Activated naive CD8-positive, alpha-beta T cell treated with anti-CD3 and anti-CD28 coated beads, Interleukin-2, amount 10 ng/mL, durations not matched to agents 7 days and 5 days (primary cell): ENCODE measurements at regions not wholly inside any gene's neighbourhood (a gene's known extent, or its start where the extent isn't known, plus 50 kb on each side); places are given as distances from the start of the nearest gene placed in this dataset.

Experiments used
- ATAC-seq: fragments of 150-1000 bp; cut with Tn5 transposase; one replicate; pipeline ENCODE4 v1.10.0; 2021; ENCODE audit warnings: low read depth, moderate library complexity
- POLR2A ChIA-PET: fragments of 350-600 bp; sonication (Branson Sonifier 250); formaldehyde crosslinking; loops from one replicate; lab custom pipeline; 2021; ENCODE audit warnings: antibody characterized with exemption; lab: Charles Lee
- DNase-seq: peaks from one replicate; pipeline ENCODE4 v3.0.0; 2021
- H3K27ac Mint-ChIP-seq: one replicate; pipeline ENCODE4 v1.8.0; 2022; ENCODE audit warnings: mild to moderate bottlenecking, mixed read lengths
- H3K27me3 Mint-ChIP-seq: one replicate; pipeline ENCODE4 v1.8.0; 2022; ENCODE audit warnings: mild to moderate bottlenecking, moderate library complexity, mixed read lengths
- H3K36me3 Mint-ChIP-seq: one replicate; pipeline ENCODE4 v1.8.0; 2021; ENCODE audit warnings: mild to moderate bottlenecking, mixed read lengths
- H3K4me1 Mint-ChIP-seq: one replicate; pipeline ENCODE4 v1.8.0; 2021; ENCODE audit warnings: mixed read lengths
- H3K4me3 Mint-ChIP-seq: one replicate; pipeline ENCODE4 v1.8.0; 2022; ENCODE audit warnings: mild to moderate bottlenecking, moderate library complexity, mixed read lengths
- H3K9me3 Mint-ChIP-seq: one replicate; pipeline ENCODE4 v1.8.0; 2021; ENCODE audit warnings: mixed read lengths

DNA sequence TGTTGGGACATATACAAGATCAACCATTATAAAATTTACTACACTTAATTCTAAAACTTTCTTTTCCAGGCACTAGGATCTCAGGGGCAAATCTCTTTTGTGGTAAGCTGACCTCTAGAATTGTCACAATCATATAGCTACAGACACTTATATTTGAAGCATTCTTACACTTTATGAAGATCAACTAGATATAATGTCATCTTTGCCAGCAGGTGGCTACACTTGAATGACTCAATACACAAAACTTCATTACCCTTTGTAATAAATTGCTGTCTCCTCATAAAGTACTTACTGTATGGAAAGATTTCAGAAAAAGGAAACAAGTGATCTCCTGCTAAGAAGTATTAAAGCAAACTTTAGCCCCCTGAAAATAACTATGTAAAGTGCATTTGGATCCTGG is 77.8 kb downstream of the RDH14 start:
- Mint-ChIP-seq H3K27me3 (no peaks in the 10 kb centered on the region), H3K4me1 (no peaks in the 10 kb centered on the region), H3K4me3 (no peak overlapping the region), H3K36me3 (no peaks in the 10 kb centered on the region), H3K9me3 (no peaks in the 10 kb centered on the region), H3K27ac (no peak overlapping the region)
- ATAC-seq (no peak), DNase-seq (no peak)
- POLR2A ChIA-PET = no interaction called here

DNA sequence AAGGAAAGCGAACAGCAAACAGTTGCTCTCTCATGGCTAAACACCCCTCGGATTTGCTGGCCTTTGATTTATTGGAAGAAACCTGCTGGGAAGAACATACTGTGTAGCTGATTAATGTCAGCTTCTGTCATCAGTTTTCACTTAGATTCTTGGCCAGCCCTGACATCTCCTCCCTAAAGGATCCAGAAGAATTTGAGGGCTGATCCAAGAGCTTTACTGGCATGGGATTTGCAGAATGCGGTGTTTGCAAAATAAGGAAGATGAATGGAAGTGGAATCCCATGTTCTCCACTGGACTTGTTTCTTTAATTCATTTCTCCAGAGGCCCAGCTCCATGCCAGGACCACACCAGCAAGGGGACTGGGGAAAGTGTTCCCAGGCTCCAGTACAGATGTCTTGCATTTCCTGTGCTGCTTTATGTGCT is 80.5 kb downstream of the RDH14 start:
- no peak for ATAC-seq
- no peaks in the 10 kb centered on the region for H3K36me3 Mint-ChIP-seq
- no peak overlapping the region for H3K4me3 Mint-ChIP-seq
- no peaks in the 10 kb centered on the region for H3K9me3 Mint-ChIP-seq
- POLR2A ChIA-PET = no interaction called here
- no peak overlapping the region for H3K27ac Mint-ChIP-seq
- DNase-seq = no peak
- peaks cover 2% of the 10 kb centered on the region for H3K27me3 Mint-ChIP-seq
- no peaks in the 10 kb centered on the region for H3K4me1 Mint-ChIP-seq

DNA sequence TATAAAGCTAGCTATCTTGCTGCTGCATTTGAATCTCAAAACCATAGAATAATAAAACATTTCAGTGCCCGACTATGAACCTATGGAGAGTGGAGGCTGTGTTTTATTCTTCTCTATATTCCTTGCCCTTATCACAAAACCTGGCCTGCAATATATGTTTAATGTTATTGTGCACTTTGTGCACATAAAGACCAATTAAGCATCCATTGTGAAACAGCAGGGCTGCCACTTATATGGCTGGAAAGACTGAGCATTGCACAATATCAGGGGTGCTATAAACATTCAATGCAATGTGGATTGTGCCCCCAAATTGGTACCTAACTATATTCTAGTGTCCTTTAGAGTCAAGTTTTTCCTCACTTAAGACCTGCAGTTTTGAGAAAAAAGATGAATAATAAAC is 83.2 kb downstream of the RDH14 start:
- Mint-ChIP-seq H3K9me3 (no peaks in the 10 kb centered on the region), H3K27ac (no peak overlapping the region), H3K27me3 (peaks cover 6% of the 10 kb centered on the region), H3K4me1 (no peaks in the 10 kb centered on the region), H3K4me3 (no peak overlapping the region), H3K36me3 (no peaks in the 10 kb centered on the region)
- DNase-seq (no peak), ATAC-seq (no peak)
- POLR2A ChIA-PET = no interaction called here

DNA sequence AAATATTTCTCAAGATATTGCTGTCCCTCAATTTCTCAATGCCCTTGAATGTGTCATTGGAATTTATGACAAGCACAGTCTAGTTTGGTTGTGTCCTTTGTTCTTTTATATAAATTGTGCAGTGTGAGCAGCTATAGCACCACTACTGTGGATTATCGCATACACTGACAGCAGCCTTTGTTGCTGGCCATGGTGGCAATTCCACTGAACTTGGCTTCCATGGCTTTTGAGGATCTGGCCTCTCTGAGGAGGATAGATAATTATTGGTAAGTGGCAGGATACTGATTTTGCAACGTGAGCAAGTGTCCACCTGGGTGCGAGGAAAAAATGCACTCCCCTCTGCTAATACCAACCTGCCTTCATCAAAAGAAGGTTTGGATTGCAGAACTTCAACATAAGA is 84.0 kb downstream of the RDH14 start:
- ATAC-seq = no peak
- Mint-ChIP-seq H3K9me3 (no peaks in the 10 kb centered on the region), H3K27me3 (peaks cover 6% of the 10 kb centered on the region), H3K4me3 (no peak overlapping the region), H3K36me3 (no peaks in the 10 kb centered on the region), H3K4me1 (no peaks in the 10 kb centered on the region), H3K27ac (no peak overlapping the region)
- POLR2A ChIA-PET = no interaction called here
- no peak for DNase-seq

DNA sequence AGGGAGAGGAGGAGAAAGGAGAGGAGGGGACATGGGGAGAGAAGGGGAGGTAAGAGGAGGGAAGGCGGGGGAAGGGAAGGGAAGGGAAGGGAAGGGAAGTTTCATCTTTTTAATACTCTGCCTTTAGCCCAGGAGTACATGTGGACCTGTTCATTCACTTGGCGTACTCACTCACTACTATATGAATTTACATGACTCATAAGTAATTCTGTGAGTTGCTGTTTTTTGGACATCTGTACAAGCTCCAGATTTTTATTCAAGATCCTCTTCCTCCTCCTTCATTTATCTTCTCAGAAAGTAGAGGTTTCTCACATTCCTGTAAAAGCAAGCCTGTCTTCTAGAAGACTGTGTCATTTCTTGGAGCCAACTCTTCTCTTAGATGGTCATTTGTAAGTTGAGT is 84.6 kb downstream of the RDH14 start:
- no peaks in the 10 kb centered on the region for H3K4me1 Mint-ChIP-seq
- H3K36me3 Mint-ChIP-seq = no peaks in the 10 kb centered on the region
- POLR2A ChIA-PET = no interaction called here
- peaks cover 6% of the 10 kb centered on the region for H3K27me3 Mint-ChIP-seq
- ATAC-seq (no peak), DNase-seq (no peak)
- no peaks in the 10 kb centered on the region for H3K9me3 Mint-ChIP-seq
- no peak overlapping the region for H3K27ac Mint-ChIP-seq
- no peak overlapping the region for H3K4me3 Mint-ChIP-seq

DNA sequence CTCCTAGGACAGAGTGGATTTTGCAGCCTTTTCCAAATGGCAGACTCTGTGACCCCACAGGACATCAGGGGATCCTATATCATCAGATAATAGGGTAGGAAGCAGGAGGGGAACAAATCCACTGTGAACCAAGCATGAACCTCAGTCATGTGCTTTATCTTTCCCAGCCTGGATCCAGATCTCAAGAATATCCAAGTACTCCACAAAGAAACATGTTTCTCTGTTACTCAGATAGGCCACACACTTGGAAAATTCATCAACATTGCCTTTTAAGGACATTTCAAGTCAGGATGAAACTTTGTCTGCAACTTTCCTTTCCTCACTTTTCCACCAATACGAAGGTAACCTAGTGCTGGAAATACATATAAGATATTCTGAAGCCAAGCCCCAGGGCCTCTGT is 85.8 kb downstream of the RDH14 start:
- H3K27me3 Mint-ChIP-seq = peaks cover 6% of the 10 kb centered on the region
- no peak for DNase-seq
- H3K4me3 Mint-ChIP-seq = no peak overlapping the region
- H3K36me3 Mint-ChIP-seq = no peaks in the 10 kb centered on the region
- no peak for ATAC-seq
- H3K4me1 Mint-ChIP-seq = no peaks in the 10 kb centered on the region
- POLR2A ChIA-PET = no interaction called here
- no peak overlapping the region for H3K27ac Mint-ChIP-seq
- no peaks in the 10 kb centered on the region for H3K9me3 Mint-ChIP-seq

DNA sequence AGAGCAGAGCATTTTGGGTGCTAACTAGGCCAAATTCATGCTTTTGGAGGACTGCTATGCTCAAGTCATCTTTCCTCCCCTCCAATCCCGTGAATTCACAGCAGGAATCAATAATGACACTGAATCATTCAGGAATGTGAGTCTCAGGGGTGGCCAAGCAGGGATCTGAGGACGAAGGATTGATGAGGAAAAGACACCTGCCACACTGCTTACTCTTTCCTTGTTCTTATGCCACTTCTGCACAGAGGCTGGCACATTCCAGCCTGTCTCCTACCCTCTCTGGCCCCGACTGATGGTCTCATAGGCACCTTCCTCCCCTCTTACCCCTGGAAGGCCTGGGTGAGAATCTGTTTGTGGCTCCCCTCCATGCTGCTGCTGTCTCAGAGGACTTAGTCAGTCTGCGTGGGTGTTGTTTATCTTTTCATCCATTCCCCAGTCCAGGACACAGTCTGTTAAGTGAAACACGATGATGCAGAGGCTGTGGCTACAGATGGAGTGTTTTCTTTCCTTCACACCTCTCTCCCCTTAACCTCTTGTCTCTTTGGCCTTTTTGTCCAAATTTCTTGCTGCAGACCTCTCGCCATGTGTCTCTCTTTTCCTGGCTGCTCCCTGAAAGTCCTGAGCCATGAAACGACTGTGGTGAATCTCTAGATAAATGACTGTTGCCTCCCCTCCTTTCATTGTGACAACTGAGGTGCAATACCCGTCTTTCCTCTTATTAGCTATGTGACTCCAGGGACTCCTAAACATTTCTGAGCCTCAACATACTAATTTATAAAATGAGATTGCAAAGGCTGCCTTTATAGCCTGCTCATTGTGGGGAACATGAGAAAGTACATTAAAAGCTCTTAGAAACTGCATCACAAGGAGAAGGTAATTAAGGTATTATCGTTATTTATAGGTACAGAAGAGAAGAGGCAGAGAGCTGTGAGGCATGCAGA is 86.9 kb downstream of the RDH14 start:
- DNase-seq = no peak
- Mint-ChIP-seq H3K4me3 (no peak overlapping the region), H3K27me3 (peaks cover 6% of the 10 kb centered on the region), H3K36me3 (no peaks in the 10 kb centered on the region), H3K4me1 (no peaks in the 10 kb centered on the region), H3K27ac (no peak overlapping the region), H3K9me3 (peaks cover 2% of the 10 kb centered on the region)
- POLR2A ChIA-PET = no interaction called here
- ATAC-seq = no peak

DNA sequence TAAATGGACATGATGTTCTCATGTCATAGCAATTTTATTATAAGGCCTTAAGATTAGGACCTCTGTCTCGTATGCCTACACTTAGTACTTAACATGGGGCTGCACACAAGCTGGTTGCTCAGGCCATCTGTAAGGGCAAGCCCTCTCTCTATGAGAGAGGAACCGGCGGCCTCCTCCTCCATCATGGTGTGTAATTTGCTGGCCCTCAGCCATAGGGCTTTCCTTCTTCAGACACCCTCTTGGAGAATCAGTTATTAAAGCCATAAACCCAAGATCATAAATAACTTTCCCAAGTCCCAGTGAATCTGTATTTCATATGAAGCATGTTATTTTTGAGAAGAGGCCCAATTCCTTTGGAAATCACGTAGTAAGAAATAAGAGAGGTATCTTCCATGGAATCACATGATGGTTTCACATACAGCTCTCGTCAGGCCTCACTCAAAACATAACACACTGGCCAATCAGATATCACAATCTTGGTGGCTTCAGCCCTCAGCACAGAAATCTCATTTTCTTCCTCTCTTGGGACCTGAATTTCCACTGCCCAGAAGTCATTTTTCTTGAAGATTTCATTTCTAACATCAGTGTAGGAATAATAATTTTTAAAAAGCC is 92.6 kb downstream of the RDH14 start:
- H3K36me3 Mint-ChIP-seq = no peaks in the 10 kb centered on the region
- POLR2A ChIA-PET = no interaction called here

DNA sequence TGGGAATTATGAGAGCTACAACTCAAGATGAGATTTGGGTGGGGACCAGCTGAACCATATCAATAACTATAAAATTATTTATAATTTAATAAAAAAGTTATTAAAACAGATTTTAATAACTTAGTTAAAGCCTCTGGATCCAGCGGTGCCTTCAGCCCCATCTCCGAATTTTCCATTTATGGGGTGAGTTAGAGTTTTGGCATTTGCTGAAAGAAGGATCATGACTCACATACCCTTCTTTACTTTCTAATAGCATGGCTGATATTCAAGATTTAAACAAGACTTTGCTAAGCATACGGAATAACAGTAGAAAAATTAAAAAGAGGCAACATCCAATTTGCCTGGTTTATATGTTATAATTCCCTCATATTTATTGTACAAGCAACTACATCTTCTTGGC is 94.5 kb downstream of the RDH14 start:
- no peak for DNase-seq

More for the DNA sequence above, 92.6 kb downstream of the RDH14 start:
- ATAC-seq = no peak
- Mint-ChIP-seq H3K4me3 (no peak overlapping the region), H3K27ac (no peak overlapping the region), H3K4me1 (no peaks in the 10 kb centered on the region), H3K9me3 (peaks cover 2% of the 10 kb centered on the region), H3K27me3 (peaks cover 4% of the 10 kb centered on the region)
- no peak for DNase-seq

DNA sequence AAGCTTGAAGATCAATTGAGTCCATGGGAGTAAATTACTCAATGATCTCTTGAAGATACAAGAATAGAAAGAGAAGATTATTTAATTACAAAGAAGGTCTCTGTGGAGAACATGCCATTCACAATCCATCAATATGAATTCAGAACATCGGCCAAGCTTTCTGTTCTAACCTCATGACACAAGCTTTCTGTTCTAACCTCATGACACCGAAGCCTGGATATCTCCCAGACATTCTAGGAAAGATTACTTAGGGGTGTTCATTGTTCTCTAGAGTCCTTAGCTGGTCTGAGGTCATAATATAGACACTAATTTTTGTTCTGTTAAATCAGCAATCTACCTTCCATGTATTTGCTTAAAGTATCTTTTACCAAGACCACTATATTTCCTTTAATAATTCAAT is 95.5 kb downstream of the RDH14 start:
- DNase-seq (no peak), ATAC-seq (no peak)
- Mint-ChIP-seq H3K36me3 (no peaks in the 10 kb centered on the region), H3K27ac (no peak overlapping the region), H3K27me3 (peaks cover 8% of the 10 kb centered on the region), H3K4me3 (no peak overlapping the region), H3K4me1 (no peaks in the 10 kb centered on the region), H3K9me3 (peaks cover 2% of the 10 kb centered on the region)
- POLR2A ChIA-PET = no interaction called here

More for the DNA sequence above, 94.5 kb downstream of the RDH14 start:
- Mint-ChIP-seq H3K36me3 (no peaks in the 10 kb centered on the region), H3K27ac (no peak overlapping the region), H3K4me1 (no peaks in the 10 kb centered on the region), H3K9me3 (peaks cover 2% of the 10 kb centered on the region), H3K4me3 (no peak overlapping the region), H3K27me3 (peaks cover 8% of the 10 kb centered on the region)
- POLR2A ChIA-PET = no interaction called here
- ATAC-seq = no peak

DNA sequence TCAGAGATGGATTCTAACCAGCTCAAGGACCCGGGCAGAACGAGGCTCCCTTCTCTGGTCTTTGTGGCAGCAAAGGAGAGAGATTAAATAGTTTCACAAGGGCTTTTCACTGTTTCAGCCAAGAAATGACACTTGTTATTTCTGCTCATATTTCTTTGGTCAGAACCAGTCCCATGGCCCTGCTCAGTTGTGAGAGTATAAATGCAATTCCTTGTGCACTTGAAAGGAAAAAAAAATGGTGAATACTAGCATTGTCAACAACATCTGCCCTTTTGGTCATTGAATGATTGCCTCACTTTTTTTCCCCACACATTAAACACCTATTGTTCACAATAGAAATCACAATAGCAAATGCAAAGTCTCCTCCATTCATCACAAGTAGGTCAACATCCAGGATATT is 104.4 kb downstream of the RDH14 start:
- Mint-ChIP-seq H3K9me3 (peaks cover 2% of the 10 kb centered on the region), H3K4me1 (no peaks in the 10 kb centered on the region), H3K27me3 (peaks cover 6% of the 10 kb centered on the region), H3K4me3 (no peak overlapping the region), H3K27ac (no peak overlapping the region), H3K36me3 (no peaks in the 10 kb centered on the region)
- ATAC-seq = no peak
- DNase-seq = no peak
- POLR2A ChIA-PET = no interaction called here

DNA sequence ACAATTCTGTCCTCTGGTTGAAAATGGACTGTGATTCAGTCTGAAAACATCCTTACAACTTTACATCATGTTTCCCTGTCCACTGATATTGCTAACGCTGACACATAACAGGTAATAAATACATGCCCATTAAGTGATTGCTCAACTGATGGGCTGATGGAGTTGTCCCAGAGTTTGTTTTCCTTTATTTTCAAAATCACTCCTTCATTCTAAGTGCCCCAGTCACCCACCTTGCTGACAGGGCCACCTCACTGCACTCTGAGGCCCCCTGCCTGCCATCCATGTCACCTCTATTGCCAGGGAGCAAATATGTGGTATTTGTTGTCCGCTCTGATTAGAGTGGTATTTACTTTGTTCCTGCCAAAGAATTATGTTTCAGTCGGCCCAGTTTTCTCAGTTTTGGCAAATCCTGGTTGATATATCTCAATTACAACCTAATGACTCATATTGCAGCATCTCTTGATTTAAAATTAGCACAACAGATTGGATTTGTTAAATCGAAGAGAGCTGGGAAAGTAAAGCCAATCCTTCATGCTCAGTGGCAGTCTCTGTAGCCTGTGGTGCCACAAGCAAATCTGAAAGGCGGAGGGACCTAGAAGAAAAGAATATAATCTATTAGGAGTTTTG is 105.1 kb downstream of the RDH14 start:
- POLR2A ChIA-PET = no interaction called here
- DNase-seq = no peak
- Mint-ChIP-seq H3K9me3 (peaks cover 2% of the 10 kb centered on the region), H3K27me3 (peaks cover 8% of the 10 kb centered on the region), H3K4me1 (no peaks in the 10 kb centered on the region), H3K27ac (no peak overlapping the region), H3K4me3 (no peak overlapping the region), H3K36me3 (no peaks in the 10 kb centered on the region)
- ATAC-seq = no peak

DNA sequence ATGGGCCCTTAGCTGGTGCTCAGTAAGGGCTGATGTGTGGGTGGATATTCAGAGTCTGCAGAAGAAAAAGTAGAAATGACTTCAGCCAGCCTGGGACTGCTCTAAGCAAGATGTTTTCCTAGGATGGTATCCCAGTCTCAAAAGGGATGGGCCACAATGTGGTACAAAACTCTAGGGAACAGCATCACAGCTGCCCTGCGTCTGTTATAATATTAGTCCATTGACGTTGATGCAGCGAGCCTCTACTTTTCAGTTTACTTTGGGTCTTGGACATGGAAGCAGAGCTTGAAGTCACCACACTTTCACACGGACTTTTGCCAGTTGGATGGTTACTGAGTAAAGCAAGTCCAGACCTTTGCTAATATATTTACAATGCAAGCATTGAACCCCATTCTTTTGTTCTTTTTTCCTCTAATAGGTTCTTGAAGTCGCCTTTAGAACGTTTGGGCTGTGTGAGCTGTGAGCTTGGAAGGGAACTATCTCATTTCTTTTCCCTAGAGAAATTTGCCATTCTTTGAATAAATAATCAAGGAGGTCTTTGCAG is 105.7 kb downstream of the RDH14 start:
- H3K4me3 Mint-ChIP-seq = no peak overlapping the region
- no peak overlapping the region for H3K27ac Mint-ChIP-seq
- no peaks in the 10 kb centered on the region for H3K36me3 Mint-ChIP-seq
- peaks cover under 1% of the 10 kb centered on the region for H3K9me3 Mint-ChIP-seq
- POLR2A ChIA-PET = no interaction called here
- no peak for ATAC-seq
- no peaks in the 10 kb centered on the region for H3K4me1 Mint-ChIP-seq
- H3K27me3 Mint-ChIP-seq = peaks cover 8% of the 10 kb centered on the region
- DNase-seq = no peak
